Activated CD4-positive, alpha-beta T cell treated with anti-CD3 and anti-CD28 coated beads, Interleukin-2, amount 50 U/mL, for 16 hours (primary cell): ENCODE measurements at regions not wholly inside any gene's neighbourhood (a gene's known extent, or its start where the extent isn't known, plus 50 kb on each side); places are given as distances from the start of the nearest gene placed in this dataset.
"Not testable (repeated sequence)": the region's sequence is repeated elsewhere in the genome, so short reads cannot be mapped to it uniquely, and the experiment has no call there.

Experiments
- DNase-seq: peaks from one replicate; pipeline ENCODE4 v3.0.0-alpha.2; 2020

GRCh38 chr6:79391480-79391879, 145.8 kb downstream of the LCA5 start:
- no peak for DNase-seq

DNA sequence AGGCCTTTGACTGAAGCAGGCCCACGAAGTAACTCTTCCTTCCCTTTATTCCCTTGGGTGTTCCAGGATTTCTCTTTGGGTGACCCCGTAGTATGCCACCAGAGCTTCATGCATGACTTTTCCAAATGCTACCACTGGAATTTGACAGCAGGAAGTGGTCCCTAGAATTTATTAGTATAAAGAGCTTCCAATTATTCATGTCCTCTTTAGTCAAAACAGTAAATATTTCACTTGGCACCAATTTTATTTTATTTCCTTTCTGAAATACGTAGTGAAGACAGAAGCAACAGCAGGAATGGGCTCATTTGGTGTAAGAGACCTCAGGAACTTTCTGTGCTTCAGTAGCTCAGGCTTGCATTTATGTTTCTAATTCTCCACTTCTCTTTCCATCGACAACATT, 151.3 kb downstream of the LCA5 start:
- no peak for DNase-seq

DNA sequence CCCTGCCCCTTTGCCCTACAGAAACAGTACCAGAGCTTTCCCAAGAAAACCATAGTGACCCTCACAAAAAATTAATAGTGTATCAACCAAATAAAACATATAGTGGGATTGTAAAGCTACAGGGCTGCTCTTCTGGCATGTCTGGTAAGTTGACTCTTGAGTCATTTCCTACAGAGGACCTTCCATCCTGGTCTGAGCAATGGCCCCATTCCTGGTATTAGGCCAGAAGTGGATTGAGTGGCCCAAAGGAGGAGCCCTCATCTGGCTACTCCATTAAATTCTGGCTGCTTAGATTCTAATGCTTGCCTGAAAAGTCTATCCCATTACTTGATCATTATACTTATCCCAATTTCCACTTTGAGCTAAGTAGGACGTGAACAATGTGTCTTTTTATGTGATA, 150.9 kb upstream of the HMGN3 start:
- no peak for DNase-seq

DNA sequence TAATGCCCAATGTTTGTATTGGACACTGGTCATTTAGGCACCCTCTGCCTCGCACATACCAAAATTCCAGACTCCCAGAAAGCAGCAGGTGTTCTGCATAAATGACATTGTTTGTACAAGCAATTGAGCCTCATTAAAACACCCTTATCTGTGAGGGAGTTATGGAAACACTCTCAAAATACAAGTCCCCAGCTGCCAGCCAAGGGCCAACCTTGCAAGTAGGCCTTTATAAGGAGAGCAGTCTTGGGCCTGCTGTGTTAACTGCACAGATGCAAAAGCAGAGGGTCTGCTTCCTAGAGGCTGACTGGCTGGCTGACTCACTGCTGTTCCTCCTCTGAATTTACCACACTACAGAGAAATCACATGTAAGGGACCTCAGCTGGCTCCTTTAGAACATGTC, 150.4 kb upstream of the HMGN3 start:
- DNase-seq = no peak

DNA sequence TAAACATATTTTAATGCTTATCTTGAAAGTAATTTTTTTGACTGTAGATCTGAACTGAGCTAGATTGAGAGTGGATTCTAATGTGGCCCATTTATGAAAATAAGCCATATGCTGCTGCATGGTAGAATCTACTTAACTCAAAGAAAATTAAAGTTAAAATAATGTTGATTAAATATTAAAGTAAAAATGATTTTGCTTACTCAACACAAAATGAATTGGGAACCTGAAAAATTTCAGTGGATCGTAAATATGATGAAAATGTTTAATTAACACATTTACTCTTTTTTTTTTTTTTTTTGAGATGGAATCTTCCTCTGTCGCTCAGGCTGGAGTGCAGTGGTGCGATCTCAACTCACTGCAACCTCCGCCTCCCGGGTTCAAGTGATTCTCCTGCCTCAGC, 144.5 kb upstream of the HMGN3 start:
- DNase-seq = no peak

GRCh38 chr6:79377888-79378348, 143.4 kb upstream of the HMGN3 start:
- DNase-seq = no peak

DNA sequence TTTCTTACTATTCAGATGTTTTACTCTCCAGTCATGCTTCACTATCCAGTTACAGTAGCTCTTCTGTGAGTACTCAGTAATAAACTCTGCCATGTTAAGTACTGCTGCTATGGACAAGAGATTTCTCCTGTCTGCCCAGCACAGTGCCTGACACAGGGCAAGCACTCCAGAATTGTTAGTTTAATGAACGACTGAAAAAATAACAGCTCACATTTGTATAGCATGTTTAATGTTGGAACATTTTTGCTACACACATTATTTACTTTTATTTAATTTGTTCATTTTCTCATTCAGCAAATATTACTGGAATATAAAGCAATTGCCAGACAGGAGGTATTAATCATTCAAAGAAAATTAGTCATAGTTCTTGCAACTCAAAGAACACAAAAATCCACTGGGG, 142.6 kb upstream of the HMGN3 start:
- DNase-seq = no peak

GRCh38 chr6:79375635-79376337, 141.3 kb upstream of the HMGN3 start:
- DNase-seq = no peak

DNA sequence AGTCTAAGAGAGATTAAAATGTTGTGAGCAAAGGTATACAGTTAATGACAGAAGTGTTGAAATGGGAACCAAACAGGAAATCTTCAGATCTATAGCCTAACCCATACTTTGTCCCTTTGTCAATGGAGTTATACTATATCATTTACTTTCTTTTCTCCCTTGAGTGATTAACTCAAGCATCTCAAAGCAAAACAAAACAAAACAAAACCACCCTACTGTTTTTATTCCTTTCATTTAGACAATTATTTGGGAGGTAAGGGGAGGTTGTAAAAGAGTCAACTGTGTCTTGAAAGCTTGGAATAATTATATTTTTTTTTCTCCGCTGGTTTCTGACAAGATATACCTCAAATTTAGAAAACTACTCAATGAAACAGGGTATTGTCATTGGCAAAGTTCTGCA, 139.8 kb upstream of the HMGN3 start:
- DNase-seq = no peak

DNA sequence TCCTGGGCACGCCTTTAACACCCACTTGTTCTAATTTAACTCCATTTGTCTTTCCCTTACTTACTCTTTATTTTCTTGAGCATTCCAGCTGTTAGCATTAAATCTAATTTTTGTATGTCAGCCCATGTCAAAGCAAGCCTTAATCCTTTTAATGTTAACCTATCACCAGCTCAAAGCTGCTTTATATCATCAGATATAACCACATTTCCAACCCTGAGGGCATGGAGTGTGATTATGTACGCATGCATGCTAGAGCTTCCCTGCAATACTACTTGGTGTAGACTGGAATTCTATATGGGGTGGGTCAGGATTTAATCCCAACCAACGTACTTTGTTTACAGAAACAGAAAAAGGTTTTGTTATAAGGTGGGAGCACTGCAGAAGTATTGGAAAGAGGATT, 139.4 kb upstream of the HMGN3 start:
- DNase-seq = no peak

DNA sequence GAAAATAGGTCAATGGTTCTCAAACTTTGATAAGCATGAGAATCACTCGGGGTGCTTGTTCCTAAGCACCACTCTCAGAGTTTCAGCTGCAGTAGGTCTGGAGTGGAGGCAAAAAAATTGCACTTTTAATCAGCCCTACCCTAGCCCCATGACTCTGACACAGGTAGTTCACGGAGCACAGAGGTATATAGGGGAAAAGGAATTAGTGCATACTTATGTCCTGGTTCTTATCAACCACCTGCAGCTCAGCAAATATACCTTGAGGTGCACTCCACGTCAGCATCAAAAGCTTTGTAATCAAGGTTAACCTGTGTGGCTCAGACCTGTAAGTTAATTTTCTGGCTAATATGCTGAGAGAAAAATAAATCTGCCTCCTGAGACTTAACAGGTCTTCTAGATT, 138.8 kb upstream of the HMGN3 start:
- DNase-seq = no peak

GRCh38 chr6:79372757-79373156, 138.3 kb upstream of the HMGN3 start:
- DNase-seq = no peak

DNA sequence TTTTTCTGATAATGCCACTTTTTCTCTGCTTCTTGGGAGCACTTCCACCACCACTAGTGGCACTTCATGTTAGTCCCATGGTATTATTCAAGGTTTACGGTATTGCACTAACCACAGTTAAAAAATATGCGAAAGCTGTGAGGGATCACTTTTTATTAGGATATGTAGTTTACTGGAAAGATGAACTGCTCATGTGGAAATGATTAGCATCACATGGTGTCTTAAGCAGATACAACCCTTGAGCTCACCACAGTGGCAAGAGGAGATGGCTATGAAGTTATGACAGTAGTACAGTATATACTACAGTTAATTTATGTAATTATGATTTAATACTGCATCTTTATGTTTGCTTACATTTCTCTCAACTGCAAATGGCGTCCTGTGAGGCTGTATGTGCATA, 134.5 kb upstream of the HMGN3 start:
- DNase-seq = no peak

GRCh38 chr6:79363441-79363840, 129.0 kb upstream of the HMGN3 start:
- DNase-seq = not testable (repeated sequence)

DNA sequence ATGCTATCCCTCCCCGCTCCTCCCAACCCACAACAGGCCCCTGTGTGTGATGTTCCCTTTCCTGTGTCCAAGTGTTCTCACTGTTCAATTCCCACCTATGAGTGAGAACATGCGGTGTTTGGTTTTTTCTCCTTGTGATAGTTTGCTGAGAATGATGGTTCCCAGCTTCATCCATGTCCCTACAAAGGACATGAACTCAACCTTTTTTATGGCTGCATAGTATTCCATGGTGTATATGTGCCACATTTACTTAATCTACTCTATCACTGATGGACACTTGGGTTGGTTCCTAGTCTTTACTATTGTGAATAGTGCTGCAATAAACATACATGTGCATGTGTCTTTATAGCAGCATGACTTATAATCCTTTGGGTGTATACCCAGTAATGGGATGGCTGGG, 126.6 kb upstream of the HMGN3 start:
- DNase-seq = not testable (repeated sequence)

DNA sequence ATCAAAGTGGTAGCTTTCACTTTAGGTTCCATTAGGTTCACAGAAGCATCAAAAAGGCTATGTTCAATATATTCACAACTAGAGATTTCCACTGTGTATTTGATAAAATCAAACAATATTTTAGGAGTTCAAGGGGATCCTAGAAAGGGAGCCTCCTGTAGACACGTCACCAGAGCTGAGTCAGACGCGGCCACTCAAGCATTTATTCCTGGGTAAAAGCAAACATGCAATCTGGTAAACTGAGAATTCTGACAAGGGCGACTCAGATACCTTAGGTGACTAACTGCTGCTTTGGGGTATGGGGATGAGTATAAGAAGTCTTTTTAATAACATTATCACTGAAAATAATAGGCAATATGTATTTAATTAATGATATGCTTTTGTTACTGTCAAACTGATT, 118.7 kb upstream of the HMGN3 start:
- DNase-seq = no peak

GRCh38 chr6:79338493-79338892, 104.0 kb upstream of the HMGN3 start:
- DNase-seq = no peak

DNA sequence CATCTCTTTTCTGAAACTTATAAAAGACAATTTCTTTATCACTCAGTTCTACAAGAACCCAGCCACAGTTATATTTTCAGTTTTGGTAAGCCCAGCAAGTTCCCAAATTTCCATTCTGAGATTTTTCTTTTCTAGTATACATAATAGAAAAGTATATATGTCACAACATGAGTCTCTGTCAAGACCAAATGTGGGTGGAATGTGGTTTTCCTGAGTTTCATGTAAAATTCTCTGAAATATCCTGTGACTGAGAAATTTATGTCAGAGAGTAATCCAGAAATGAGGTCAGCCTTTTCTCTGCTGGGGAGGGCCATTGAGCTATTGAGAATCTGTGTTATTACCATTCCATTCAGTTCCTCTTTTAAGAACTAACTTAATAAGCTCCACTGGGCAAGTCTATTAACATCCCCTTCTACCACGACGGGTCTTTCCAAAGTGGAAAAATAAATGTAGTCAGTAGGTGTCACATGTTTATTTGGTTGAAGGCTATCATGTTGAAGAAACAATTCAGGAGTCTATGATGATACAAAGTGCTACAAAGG, 100.7 kb upstream of the HMGN3 start:
- peak; percentile 74 for DNase-seq

GRCh38 chr6:79334674-79335073, 100.2 kb upstream of the HMGN3 start:
- no peak for DNase-seq

DNA sequence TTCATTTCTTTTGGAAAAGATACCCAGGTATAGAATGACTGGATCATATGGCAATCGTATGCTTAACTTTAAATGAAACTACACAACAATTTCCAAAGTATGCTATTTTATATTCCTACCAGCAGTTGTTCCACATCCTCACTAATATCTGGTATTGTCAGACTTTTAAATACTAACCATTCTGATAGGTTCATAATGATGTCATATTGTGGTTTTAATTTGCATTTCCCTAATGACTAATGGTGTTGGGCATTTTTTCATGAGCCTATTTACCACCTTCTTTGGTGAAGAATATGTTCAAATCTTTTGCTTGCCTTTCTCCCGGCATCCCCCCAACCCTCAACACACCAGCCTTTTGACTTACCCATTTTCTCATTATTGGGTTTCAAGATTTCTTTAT, 96.2 kb upstream of the HMGN3 start:
- peak; percentile 17 for DNase-seq

DNA sequence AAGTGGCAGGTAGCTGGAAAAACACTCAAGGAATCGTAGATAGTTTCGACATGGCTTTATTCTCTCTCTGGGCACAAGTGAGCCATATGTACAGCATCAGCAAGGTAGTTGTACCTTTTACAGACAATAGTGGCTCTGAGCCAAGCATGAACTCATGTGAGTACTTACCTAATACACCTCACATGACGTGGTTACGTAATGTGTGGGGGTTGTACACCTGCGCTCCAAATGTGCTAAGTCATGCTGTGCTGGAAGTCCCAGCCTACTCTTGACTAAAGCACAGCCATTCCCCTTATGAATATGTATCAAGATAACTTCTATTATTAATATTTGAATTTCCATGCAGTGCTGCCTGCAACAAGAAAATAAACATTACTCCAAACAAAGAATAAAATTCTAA, 78.8 kb upstream of the HMGN3 start:
- no peak for DNase-seq

GRCh38 chr6:79307321-79308036, 73.0 kb upstream of the HMGN3 start:
- DNase-seq = no peak

GRCh38 chr6:79305020-79305419, 70.5 kb upstream of the HMGN3 start:
- no peak for DNase-seq

GRCh38 chr6:79302341-79302740, 67.9 kb upstream of the HMGN3 start:
- DNase-seq = no peak

GRCh38 chr6:79301290-79301689, 66.8 kb upstream of the HMGN3 start:
- DNase-seq = no peak
